Duodenal mucosa (tissue), 2 donors: ENCODE measurements at regions not wholly inside any gene's neighbourhood (a gene's known extent, or its start where the extent isn't known, plus 50 kb on each side); places are given as distances from the start of the nearest gene placed in this dataset.

Experiments used
- H3K27ac ChIP-seq: one replicate; pipeline ENCODE4 v1.7.0; 2013; ENCODE audit warnings: low read depth, low read length
- H3K27me3 ChIP-seq, 2 donors: one replicate each; pipeline ENCODE4 v1.7.0; 2013; ENCODE audit warnings: low read length in 2 of 2, control low read depth in 1 of 2; ENCODE audit not compliant: insufficient read depth in 2 of 2, control insufficient read depth in 1 of 2
- H3K36me3 ChIP-seq, 2 donors: one replicate each; pipeline ENCODE4 v1.7.0; 2013; ENCODE audit warnings: low read length in 2 of 2, control low read depth in 1 of 2; ENCODE audit not compliant: insufficient read depth in 2 of 2, control insufficient read depth in 1 of 2
- H3K4me1 ChIP-seq, 2 donors: one replicate each; pipeline ENCODE4 v1.7.0; 2013; ENCODE audit warnings: low read length in 2 of 2, control low read depth in 1 of 2; ENCODE audit not compliant: insufficient read depth in 2 of 2, control insufficient read depth in 1 of 2
- H3K4me3 ChIP-seq, 2 donors: one replicate each; pipeline ENCODE4 v1.7.0; 2013; ENCODE audit warnings: low read length in 2 of 2, low read depth in 1 of 2
- H3K9ac ChIP-seq, 2 donors: one replicate each; pipeline ENCODE4 v1.7.0; 2013; ENCODE audit warnings: low read length in 2 of 2, low read depth in 1 of 2
- H3K9me3 ChIP-seq, 2 donors: one replicate each; pipeline ENCODE4 v1.7.0; 2013; ENCODE audit warnings: low read length in 2 of 2, control low read depth in 1 of 2; ENCODE audit not compliant: control insufficient read depth in 1 of 2

GRCh38 chr5:30605693-30606268 lies 587.7 kb upstream of the CDH6 start:
- Histone ChIP-seq H3K4me1 (no peaks in the 10 kb centered on the region), H3K36me3 (no peaks in the 10 kb centered on the region), H3K9ac (no peak overlapping the region), H3K9me3 (no peaks in the 10 kb centered on the region), H3K27ac (no peak overlapping the region), H3K4me3 (no peak overlapping the region), H3K27me3 (no peaks in the 10 kb centered on the region)

GRCh38 chr5:30604648-30605262 lies 588.7 kb upstream of the CDH6 start:
- Histone ChIP-seq H3K9ac (no peak overlapping the region), H3K4me1 (no peaks in the 10 kb centered on the region), H3K27ac (no peak overlapping the region), H3K36me3 (no peaks in the 10 kb centered on the region), H3K27me3 (no peaks in the 10 kb centered on the region), H3K4me3 (no peak overlapping the region), H3K9me3 (no peaks in the 10 kb centered on the region)

- Histone ChIP-seq H3K4me1 (no peaks in the 10 kb centered on the region), H3K9me3 (peaks cover 0 to 5% of the 10 kb centered on the region in 2 donors), H3K27me3 (no peaks in the 10 kb centered on the region)
Observed at GRCh38 chr5:30600892-30601291, 592.6 kb upstream of the CDH6 start.

GRCh38 chr5:30596495-30597064 lies 596.9 kb upstream of the CDH6 start:
- Histone ChIP-seq H3K4me3 (no peak overlapping the region), H3K9me3 (peaks cover 0 to 5% of the 10 kb centered on the region in 2 donors), H3K27ac (no peak overlapping the region), H3K9ac (no peak overlapping the region), H3K4me1 (no peaks in the 10 kb centered on the region), H3K36me3 (no peaks in the 10 kb centered on the region), H3K27me3 (no peaks in the 10 kb centered on the region)

More at GRCh38 chr5:30600892-30601291, 592.6 kb upstream of the CDH6 start:
- H3K4me3 ChIP-seq: no peak overlapping the region
- H3K9ac ChIP-seq: no peak overlapping the region
- H3K27ac ChIP-seq: no peak overlapping the region
- H3K36me3 ChIP-seq: no peaks in the 10 kb centered on the region

- Histone ChIP-seq H3K27ac (no peak overlapping the region), H3K9me3 (peaks cover 0 to 5% of the 10 kb centered on the region in 2 donors), H3K4me3 (no peak overlapping the region), H3K9ac (no peak overlapping the region), H3K36me3 (no peaks in the 10 kb centered on the region), H3K27me3 (no peaks in the 10 kb centered on the region), H3K4me1 (no peaks in the 10 kb centered on the region)
Observed at GRCh38 chr5:30594331-30594730, 599.2 kb upstream of the CDH6 start.

- Histone ChIP-seq H3K36me3 (no peaks in the 10 kb centered on the region), H3K4me1 (no peaks in the 10 kb centered on the region), H3K27me3 (no peaks in the 10 kb centered on the region), H3K4me3 (no peak overlapping the region), H3K9me3 (no peaks in the 10 kb centered on the region), H3K27ac (no peak overlapping the region), H3K9ac (no peak overlapping the region)
Observed at GRCh38 chr5:30592833-30593232, 600.7 kb upstream of the CDH6 start.

- Histone ChIP-seq H3K4me3 (no peak overlapping the region), H3K36me3 (no peaks in the 10 kb centered on the region), H3K4me1 (no peaks in the 10 kb centered on the region), H3K27me3 (no peaks in the 10 kb centered on the region), H3K9me3 (no peaks in the 10 kb centered on the region), H3K27ac (no peak overlapping the region), H3K9ac (no peak overlapping the region)
Observed at GRCh38 chr5:30581198-30581935, 612.1 kb upstream of the CDH6 start.

GRCh38 chr5:30574761-30575160 lies 618.7 kb upstream of the CDH6 start:
- Histone ChIP-seq H3K36me3 (no peaks in the 10 kb centered on the region), H3K4me3 (no peak overlapping the region), H3K4me1 (no peaks in the 10 kb centered on the region), H3K9ac (no peak overlapping the region), H3K27ac (no peak overlapping the region), H3K9me3 (no peaks in the 10 kb centered on the region), H3K27me3 (no peaks in the 10 kb centered on the region)

- no peak overlapping the region for H3K9ac ChIP-seq
- no peaks in the 10 kb centered on the region for H3K27me3 ChIP-seq
- H3K27ac ChIP-seq: no peak overlapping the region
- H3K4me1 ChIP-seq: no peaks in the 10 kb centered on the region
- no peaks in the 10 kb centered on the region for H3K9me3 ChIP-seq
- H3K4me3 ChIP-seq: no peak overlapping the region
- H3K36me3 ChIP-seq: no peaks in the 10 kb centered on the region
Observed at GRCh38 chr5:30572279-30572678, 621.2 kb upstream of the CDH6 start.

- Histone ChIP-seq H3K9ac (no peak overlapping the region), H3K4me3 (no peak overlapping the region), H3K9me3 (peaks cover 0 to 2% of the 10 kb centered on the region in 2 donors), H3K36me3 (no peaks in the 10 kb centered on the region), H3K27ac (no peak overlapping the region), H3K27me3 (no peaks in the 10 kb centered on the region), H3K4me1 (no peaks in the 10 kb centered on the region)
Observed at GRCh38 chr5:30561771-30562170, 631.7 kb upstream of the CDH6 start.
